B cell (primary cell): ENCODE measurements at regions not wholly inside any gene's neighbourhood (a gene's known extent, or its start where the extent isn't known, plus 50 kb on each side); places are given as distances from the start of the nearest gene placed in this dataset.

ENCODE experiments used
- ATAC-seq: fragments of 200-7000 bp; cut with Tn5 transposase; one replicate; pipeline ENCODE4 v1.10.0; 2021; ENCODE audit warnings: low read depth, mild to moderate bottlenecking, moderate number of reproducible peaks, moderate library complexity
- CTCF ChIA-PET: fragments of 350-600 bp; sonication (Branson Sonifier 250); formaldehyde crosslinking; loops from one replicate; lab custom pipeline; 2021; ENCODE audit warnings: antibody characterized with exemption, inconsistent platforms; lab: Charles Lee
- POLR2A ChIA-PET: fragments of 350-600 bp; sonication (Branson Sonifier 250); formaldehyde crosslinking; loops from one replicate; lab custom pipeline; 2021; ENCODE audit warnings: antibody characterized with exemption; lab: Charles Lee
- DNase-seq: peaks from one replicate; pipeline ENCODE4 v3.0.0; 2013
- H2AFZ ChIP-seq: 2 replicates; pipeline ENCODE4 v1.6.1; 2012; ENCODE audit warnings: mild to moderate bottlenecking, low read depth, low read length; ENCODE audit not compliant: insufficient read depth, poor library complexity, severe bottlenecking
- H3K27ac ChIP-seq, 2 donors: 1 replicate in 1 of 2; 2 replicates in 1 of 2; pipeline ENCODE4 v1.5.1; 2012 to 2013; ENCODE audit warnings: low read length in 2 of 2, mild to moderate bottlenecking in 2 of 2, moderate library complexity in 1 of 2
- H3K27me3 ChIP-seq, 4 experiments: fragments of 200-600 bp in 1 of 4; sonication (generic) in 1 of 4; replicated peaks in 1 of 4; 1 replicate in 2 of 4; 2 replicates in 2 of 4; pipeline versions ENCODE4 v1.6.1 to v1.7.0; 2013 to 2016; ENCODE audit warnings: low read length in 3 of 4, mild to moderate bottlenecking in 2 of 4, mixed read lengths in 1 of 4, moderate library complexity in 1 of 4; ENCODE audit not compliant: insufficient read depth in 4 of 4, control insufficient read depth in 3 of 4; ENCODE audit errors: control extremely low read depth in 1 of 4
- H3K36me3 ChIP-seq, 2 experiments: replicated peaks in 1 of 2; 1 replicate in 1 of 2; 2 replicates in 1 of 2; pipeline versions ENCODE4 v1.6.1 to v1.7.1; 2013; ENCODE audit warnings: low read length in 1 of 2; ENCODE audit not compliant: insufficient read depth in 2 of 2, control insufficient read depth in 1 of 2; ENCODE audit errors: control extremely low read depth in 1 of 2, extremely low read depth in 1 of 2
- H3K4me1 ChIP-seq, 2 donors: fragments of 200-600 bp in 1 of 2; sonication (generic) in 1 of 2; 1 replicate in 1 of 2; 2 replicates in 1 of 2; pipeline versions ENCODE4 v1.5.1 to v1.6.1; 2013 to 2017; ENCODE audit warnings: low read length in 2 of 2; ENCODE audit not compliant: control insufficient read depth in 2 of 2, insufficient read depth in 2 of 2
- H3K4me2 ChIP-seq: replicated peaks from 2 replicates; pipeline ENCODE3; 2012; ENCODE audit warnings: mild to moderate bottlenecking, low read depth, low read length; ENCODE audit not compliant: poor library complexity, severe bottlenecking
- H3K4me3 ChIP-seq, 5 experiments: fragments of 200-600 bp in 1 of 5; sonication (generic) in 1 of 5; 1 replicate in 3 of 5; 2 replicates in 2 of 5; pipeline versions ENCODE4 v1.5.1 to v1.7.0; 2011 to 2016; ENCODE audit warnings: low read length in 4 of 5, mild to moderate bottlenecking in 4 of 5, low read depth in 2 of 5, control low read depth in 1 of 5, moderate library complexity in 1 of 5; ENCODE audit not compliant: insufficient read depth in 1 of 5; ENCODE audit errors: control extremely low read depth in 1 of 5, extremely low read depth in 1 of 5
- H3K79me2 ChIP-seq: fragments of 200-600 bp; sonication (generic); one replicate; pipeline ENCODE4 v1.6.0; 2016; ENCODE audit warnings: low read length; ENCODE audit not compliant: control insufficient read depth, insufficient read depth
- H3K9ac ChIP-seq: fragments of 200-600 bp; sonication (generic); 2 replicates; pipeline ENCODE4 v1.6.1; 2017; ENCODE audit warnings: mild to moderate bottlenecking, low read length, moderate library complexity
- H3K9me3 ChIP-seq, 3 donors: one replicate each; pipeline versions ENCODE4 v1.6.1 to v1.7.1; 2013; ENCODE audit warnings: low read length in 2 of 3; ENCODE audit not compliant: control insufficient read depth in 2 of 3, insufficient read depth in 1 of 3; ENCODE audit errors: control extremely low read depth in 1 of 3
- H4K20me1 ChIP-seq: 2 replicates; pipeline ENCODE4 v1.6.0; 2012; ENCODE audit warnings: mild to moderate bottlenecking, low read length; ENCODE audit not compliant: insufficient read depth, control insufficient read depth, poor library complexity, severe bottlenecking
- H3K27ac Mint-ChIP-seq: one replicate; pipeline ENCODE4 v1.8.0; 2021; ENCODE audit warnings: mixed read lengths
- H3K27me3 Mint-ChIP-seq: one replicate; pipeline ENCODE4 v1.8.0; 2021; ENCODE audit warnings: mixed read lengths
- H3K4me1 Mint-ChIP-seq: one replicate; pipeline ENCODE4 v1.8.0; 2021; ENCODE audit warnings: mixed read lengths
- H3K4me3 Mint-ChIP-seq: one replicate; pipeline ENCODE4 v1.8.0; 2021; ENCODE audit warnings: mixed read lengths
- H3K9me3 Mint-ChIP-seq: one replicate; pipeline ENCODE4 v1.8.0; 2022; ENCODE audit warnings: mixed read lengths; ENCODE audit not compliant: insufficient read depth
- CTCF ChIP-seq: fragments of 200-600 bp; IDR thresholded peaks from one replicate; pipeline ENCODE4 v1.8.0; 2022; ENCODE audit warnings: antibody characterized with exemption, mild to moderate bottlenecking
- EZH2 ChIP-seq: IDR thresholded peaks from 2 replicates; pipeline ENCODE4 v1.6.1; 2012; ENCODE audit warnings: borderline replicate concordance, low read depth, mild to moderate bottlenecking, moderate library complexity, low read length; ENCODE audit not compliant: insufficient read depth, poor library complexity, severe bottlenecking
- WGBS: methylation state at CpG from one replicate; pipeline ENCODE4 v1.1.5; 2013; ENCODE audit warnings: missing lambda C conversion rate; ENCODE audit not compliant: insufficient coverage; 5-methylcytosine and 5-hydroxymethylcytosine counted together
- intact Hi-C: fragments of 100-400 bp; cut with micrococcal nuclease; formaldehyde crosslinking; loops from one replicate; pipeline ENCODE4 v1.10.0; 2022

GRCh38 chr9:87443461-87443860 is 54.2 kb upstream of the DAPK1 start:
- H3K27me3 ChIP-seq, result no peaks in the 10 kb centered on the region
- H2AFZ ChIP-seq, result no peak overlapping the region
- no peak for TF ChIP-seq CTCF
- TF ChIP-seq EZH2, result no peak
- H3K27ac ChIP-seq, result no peak overlapping the region
- ChIA-PET POLR2A (no interaction called here), CTCF (no interaction called here)
- intact Hi-C loops, result no loop called here
- H3K27me3 Mint-ChIP-seq, result no peaks in the 10 kb centered on the region
- H3K4me2 ChIP-seq, result no peak overlapping the region
- ATAC-seq, result no peak
- no peaks in the 10 kb centered on the region for H3K9me3 ChIP-seq
- peaks cover 5% of the 10 kb centered on the region for H3K4me1 Mint-ChIP-seq
- no peaks in the 10 kb centered on the region for H3K36me3 ChIP-seq
- peaks cover 0 to 6% of the 10 kb centered on the region in 2 donors for H3K4me1 ChIP-seq
- H3K4me3 Mint-ChIP-seq, result no peak overlapping the region
- WGBS, result 89% methylated on average over 3 of the region's 3 CpGs
- no peaks in the 10 kb centered on the region for H3K9me3 Mint-ChIP-seq
- H3K9ac ChIP-seq, result no peak overlapping the region
- no peaks in the 10 kb centered on the region for H3K79me2 ChIP-seq
- no peak overlapping the region for H3K27ac Mint-ChIP-seq
- H4K20me1 ChIP-seq, result no peaks in the 10 kb centered on the region
- H3K4me3 ChIP-seq, result no peak overlapping the region
- DNase-seq, result no peak

- CTCF ChIA-PET, result no interaction called here
- DNase-seq, result peak; percentile 32
Measured at GRCh38 chr9:87445646-87446045, 52.0 kb upstream of the DAPK1 start.

More at GRCh38 chr9:87445646-87446045, 52.0 kb upstream of the DAPK1 start:
- Mint-ChIP-seq H3K27ac (no peak overlapping the region), H3K27me3 (no peaks in the 10 kb centered on the region), H3K9me3 (no peaks in the 10 kb centered on the region), H3K4me3 (peak overlapping the region; percentile 66), H3K4me1 (peaks cover 5% of the 10 kb centered on the region)
- no peaks in the 10 kb centered on the region for H3K36me3 ChIP-seq
- TF ChIP-seq CTCF (no peak), EZH2 (no peak)
- no peak overlapping the region for H3K27ac ChIP-seq
- H4K20me1 ChIP-seq, result no peaks in the 10 kb centered on the region
- no peaks in the 10 kb centered on the region for H3K9me3 ChIP-seq
- WGBS, result 0% methylated on average over 1 of the region's 5 CpGs
- H3K4me2 ChIP-seq, result peak overlapping the region; percentile 50
- peak; percentile 33 for ATAC-seq
- peak overlapping the region in 2 of 5 experiments; percentile 11 to 19 for H3K4me3 ChIP-seq
- H3K4me1 ChIP-seq, result peaks cover 0 to 6% of the 10 kb centered on the region in 2 donors
- H2AFZ ChIP-seq, result peak overlapping the region; percentile 62
- no peaks in the 10 kb centered on the region for H3K27me3 ChIP-seq
- intact Hi-C loops, result no loop called here
- no peak overlapping the region for H3K9ac ChIP-seq
- POLR2A ChIA-PET, result no interaction called here
- H3K79me2 ChIP-seq, result no peaks in the 10 kb centered on the region
